CD4-positive, alpha-beta T cell treated with Interleukin-10 for 1 hour (primary cell): ENCODE measurements at regions not wholly inside any gene's neighbourhood (a gene's known extent, or its start where the extent isn't known, plus 50 kb on each side); places are given as distances from the start of the nearest gene placed in this dataset.

Experiments
- DNase-seq: peaks from one replicate; pipeline ENCODE4 v3.0.0-alpha.2; 2020

DNA sequence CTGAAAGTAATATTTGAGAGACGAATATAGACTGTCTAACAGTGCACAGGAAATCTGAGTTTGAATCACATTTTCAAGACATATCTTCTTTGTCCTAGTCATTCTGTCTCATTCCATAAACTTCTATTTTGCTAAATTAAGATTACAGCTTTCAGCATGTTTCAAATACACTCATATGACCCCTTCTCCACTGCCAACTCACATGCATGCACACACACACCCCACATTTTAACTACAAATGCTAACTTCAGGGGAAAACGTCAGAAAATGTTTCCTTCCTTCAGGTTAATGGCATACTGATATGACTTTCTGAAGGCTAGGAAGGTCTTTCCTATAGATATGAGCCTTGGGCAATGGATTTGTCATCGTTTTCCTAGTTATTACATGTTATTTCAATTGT lies 373.7 kb downstream of the RBM43 start:
- no peak for DNase-seq

DNA sequence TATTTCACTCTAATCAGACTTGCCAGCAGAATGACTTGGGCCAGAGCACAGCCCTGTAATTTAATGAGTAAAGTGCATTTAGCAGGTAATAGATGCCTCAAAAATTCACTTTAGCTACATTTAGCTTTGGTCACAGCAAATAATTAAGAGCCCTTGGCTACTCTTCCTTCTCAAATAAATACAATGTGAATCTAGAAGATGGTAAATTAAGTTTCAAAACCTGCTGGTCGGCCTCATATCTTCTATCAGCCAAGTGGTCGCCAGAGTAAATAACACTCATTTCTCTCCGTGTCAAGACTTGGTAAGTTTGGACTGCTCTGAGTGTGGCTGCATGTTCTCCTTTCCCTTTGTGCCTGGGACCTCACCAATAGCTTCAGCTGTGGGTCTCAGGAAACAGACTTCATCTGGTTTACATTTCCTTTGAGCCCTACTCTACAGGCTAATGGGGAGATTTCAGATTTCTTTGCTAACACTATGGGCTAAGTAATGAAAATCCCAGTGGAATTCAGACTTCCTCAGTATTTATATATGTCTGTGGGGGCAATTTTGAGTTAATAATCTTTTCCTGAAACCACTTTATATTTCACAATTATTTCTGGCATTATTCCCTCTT lies 375.8 kb downstream of the RBM43 start:
- no peak for DNase-seq

DNA sequence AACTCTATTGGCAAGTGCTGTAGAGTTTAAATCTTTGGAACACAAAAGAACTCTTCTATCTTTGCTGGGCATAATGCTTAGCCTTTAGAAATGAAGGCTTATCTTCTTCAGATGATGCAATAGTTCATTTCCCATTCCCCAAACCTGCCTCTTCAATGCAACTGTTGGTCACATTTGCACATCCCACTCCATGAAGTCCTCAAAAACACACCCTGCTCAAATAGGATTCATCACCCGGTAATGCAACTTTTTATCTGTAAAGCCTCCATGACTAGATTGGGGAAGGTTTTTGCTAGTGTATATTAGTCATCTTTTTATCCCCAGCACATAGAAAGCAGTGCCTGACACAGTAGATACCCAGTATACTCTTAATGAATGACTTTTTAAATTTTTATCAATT lies 376.4 kb downstream of the RBM43 start:
- DNase-seq, result no peak

DNA sequence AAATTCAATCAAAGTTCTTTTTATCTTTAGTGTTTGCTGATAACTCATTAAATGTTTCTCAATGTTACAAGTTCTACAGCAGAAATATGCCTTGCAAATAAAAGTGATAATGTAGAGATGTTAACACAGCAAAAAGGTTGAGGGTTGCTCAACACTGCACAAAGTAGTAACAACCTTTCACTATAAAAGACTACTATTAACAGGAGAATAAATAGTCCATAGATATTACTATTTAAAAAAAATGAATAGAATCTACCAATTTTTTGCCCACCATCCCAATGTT lies 378.1 kb downstream of the RBM43 start:
- DNase-seq, result no peak

DNA sequence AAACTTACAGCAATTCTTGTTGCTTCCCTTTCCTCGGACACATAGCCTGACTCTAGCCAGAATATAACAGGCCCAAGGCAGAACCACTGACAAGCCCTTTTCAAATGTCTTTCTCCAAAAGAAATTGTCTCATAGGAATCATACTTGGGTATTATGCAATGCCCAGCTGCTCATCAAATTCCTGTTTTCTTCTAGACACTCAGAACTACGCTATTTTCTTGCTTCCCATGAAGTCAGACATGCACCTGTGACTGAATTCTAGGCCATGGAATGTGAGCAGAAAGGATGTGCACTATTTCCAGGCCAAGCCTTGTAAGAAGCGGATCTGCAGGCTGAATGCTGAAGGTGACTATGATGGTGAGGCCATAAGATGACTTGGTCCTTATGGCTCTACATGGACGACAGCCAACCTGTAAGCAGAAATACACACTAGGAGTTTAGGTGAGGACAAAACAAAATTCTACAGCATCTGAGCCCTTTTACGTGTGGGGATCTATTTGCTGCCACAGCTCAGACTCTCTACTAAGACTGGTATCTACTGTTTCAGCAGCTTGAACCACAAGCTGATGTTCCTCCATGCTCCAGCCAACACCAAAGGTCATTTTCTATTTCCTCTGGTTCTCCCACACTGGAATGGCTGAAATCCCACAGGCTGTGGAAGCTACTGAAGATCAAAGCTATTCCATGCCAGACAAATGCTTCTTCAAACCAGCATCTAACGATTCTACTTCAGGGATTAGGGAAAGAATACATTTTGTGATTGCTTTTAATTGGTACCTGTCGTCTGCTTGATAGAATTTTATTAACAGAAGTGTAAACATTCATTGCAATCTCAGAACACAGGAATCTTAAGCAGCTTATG lies 378.7 kb downstream of the RBM43 start:
- DNase-seq, result no peak

DNA sequence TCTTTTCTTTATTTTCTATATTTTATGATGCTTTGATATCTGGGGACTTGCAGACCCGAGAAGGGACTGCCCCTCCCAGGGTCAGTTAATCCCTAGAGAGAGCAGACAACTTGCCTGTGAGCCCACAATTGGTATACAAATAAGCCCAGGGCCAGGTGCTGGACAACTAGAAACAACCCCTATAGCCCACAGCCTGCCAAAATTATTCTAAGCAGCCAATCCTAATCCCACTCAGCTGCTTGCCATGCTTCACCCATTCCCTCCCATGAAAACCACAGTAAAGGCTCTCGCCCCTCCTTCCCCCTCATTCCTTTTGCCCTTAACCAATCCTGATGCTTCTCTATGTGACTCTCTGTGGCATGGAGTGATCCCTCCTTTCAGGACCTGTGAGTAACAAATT lies 380.7 kb downstream of the RBM43 start:
- no peak for DNase-seq

DNA sequence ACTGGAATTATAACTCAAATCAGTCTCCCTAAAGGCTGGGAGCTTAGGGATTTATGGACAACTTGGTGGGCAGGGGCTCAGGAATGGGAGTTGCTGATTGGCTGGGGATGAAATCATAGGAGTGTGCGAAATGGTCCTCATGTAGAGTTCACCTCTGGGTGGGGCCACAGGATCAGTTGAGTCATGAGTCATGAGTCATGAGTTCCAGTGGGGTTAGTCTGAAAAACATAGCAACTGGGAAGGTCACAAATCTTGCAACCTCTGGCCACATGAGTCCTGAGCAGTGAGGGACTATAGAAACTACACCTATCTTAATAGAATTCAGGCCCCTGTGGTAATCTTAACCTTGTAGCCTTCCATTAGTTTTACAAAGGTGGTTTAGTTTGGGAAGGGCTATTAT lies 383.3 kb downstream of the RBM43 start:
- no peak for DNase-seq

DNA sequence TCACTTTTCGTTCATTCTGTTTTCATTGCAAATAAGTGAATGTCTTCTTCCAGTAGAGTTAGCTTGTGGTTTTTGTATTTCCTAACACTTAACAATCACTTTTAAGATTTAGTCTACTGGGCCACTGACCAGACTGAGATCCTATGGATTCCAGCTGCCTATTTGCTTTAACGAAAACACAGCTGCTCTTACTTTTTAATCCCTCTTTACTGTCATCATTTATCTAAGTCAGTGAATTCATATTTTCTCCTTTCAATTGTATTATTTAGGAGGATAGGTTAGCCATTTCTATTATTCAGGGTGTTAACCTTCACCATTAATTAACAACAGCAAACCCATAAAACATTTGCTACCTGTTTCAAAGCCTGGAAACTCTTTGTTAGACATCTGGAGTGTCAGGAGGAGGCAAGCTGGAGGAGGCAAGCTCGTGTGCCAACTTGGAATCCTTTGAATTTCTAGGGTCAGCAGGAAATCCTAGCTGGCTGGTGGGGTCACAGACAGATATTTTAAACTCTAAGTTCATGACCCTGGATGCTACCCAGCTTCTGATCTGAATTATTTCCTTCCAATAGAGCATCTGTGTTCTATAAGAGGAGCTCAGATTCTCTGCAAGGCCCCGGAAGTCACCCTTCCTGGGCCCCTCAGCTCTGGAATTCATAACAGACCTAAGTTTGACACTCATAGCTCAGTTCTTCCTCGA lies 385.3 kb downstream of the RBM43 start:
- DNase-seq, result no peak

DNA sequence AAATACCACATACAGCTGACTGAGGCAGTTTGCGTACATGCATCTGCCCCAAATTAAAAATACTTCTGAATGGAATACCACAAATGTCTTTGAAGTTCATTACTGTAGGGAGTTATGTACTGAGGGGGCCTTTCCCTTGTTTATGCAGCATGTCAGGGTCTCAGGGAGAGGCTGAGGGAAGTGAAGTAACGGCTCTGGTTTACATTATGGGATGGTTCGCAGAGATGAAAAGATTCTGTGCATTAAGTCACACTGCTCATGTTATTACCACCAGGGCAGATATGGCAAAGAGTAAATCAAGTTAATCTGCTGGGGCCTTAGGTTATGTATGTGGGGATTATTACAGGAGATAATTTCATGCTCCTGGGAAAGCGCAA lies 385.9 kb upstream of the RND3 start:
- DNase-seq, result no peak

DNA sequence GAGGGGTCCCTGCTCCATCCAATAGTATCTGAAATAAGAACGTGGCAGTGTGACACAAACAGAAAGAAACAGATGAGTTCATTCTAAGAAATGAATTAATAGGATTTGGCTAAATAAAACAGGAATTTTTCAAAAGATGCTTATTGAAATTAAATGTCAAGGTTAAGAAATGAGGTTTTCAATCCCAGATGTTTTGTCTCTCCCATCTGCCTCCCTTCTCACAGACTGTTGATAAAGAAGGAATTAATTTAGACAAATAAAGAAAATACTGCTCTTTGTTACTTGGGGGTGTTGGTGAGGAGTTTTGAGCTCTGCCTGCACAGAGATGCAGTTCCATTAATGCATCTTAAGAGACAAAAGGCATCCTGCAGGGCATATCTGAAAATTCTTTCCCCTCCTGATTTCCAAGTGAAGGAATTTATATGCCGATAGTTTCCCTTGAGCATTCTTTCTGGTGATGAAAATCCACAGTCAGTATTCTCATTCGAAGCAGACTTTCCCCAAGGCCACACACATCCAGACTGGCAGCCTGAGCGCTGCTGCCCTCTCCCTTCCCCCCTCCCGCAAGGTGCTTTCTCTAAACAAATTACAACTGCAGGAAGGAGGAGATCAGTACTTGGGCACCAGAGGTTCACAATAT lies 385.4 kb upstream of the RND3 start:
- DNase-seq, result no peak

DNA sequence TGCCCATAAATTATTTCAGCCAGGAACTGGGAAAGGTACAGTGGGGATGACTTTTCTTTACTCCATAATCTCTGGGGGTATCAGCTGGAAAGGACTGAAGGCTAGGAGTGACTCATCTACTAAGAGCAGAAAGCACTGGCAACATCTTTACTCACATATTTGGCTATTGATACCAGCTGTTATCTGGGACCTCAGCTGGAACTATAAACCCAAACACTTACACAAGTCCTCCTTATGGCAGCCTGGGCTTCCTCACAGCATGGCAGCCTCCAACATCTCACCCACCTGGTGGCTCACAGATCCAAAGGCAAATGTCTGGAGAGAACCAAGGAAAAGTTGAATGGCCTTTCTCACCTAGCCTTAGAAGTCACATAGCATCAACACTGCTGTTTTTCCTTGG lies 379.0 kb upstream of the RND3 start:
- DNase-seq, result no peak

DNA sequence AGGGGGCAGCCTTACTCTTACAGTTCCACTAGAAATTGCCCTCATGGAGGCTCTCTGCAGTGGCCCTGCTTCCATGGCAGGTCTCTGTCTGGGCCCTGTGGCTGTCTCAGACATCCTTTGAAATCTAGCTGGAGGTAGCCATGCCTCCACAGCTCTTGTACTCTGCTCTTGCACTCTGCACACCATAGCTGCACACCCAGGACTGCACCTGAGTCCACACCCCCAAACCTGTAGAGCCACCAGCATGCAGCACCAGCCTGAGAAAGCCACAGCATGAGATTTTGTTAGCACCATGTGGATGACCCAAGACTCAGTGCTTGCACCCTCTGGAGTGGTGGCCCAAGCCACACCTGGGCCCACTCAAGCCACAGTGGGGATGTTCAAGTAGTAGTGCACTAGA lies 376.2 kb upstream of the RND3 start:
- no peak for DNase-seq

DNA sequence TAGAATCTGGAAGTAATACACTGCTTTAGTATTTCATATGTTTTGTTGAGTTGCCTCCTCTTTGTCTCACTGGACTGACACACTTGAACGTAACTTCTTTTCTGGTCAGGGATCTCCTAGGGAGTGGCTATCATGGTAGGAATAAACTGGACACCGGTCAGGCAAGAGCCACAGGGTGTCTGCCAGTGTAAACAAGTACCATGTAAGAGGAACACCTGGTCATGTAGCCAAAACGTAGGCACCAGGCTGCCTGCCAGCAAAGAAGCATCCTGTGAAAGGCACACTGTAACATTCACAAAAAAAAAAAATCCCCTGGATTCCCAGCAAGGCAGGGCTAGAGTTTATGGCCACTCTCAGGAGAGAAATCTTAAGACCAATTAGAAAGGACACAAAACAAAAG lies 372.8 kb upstream of the RND3 start:
- no peak for DNase-seq

DNA sequence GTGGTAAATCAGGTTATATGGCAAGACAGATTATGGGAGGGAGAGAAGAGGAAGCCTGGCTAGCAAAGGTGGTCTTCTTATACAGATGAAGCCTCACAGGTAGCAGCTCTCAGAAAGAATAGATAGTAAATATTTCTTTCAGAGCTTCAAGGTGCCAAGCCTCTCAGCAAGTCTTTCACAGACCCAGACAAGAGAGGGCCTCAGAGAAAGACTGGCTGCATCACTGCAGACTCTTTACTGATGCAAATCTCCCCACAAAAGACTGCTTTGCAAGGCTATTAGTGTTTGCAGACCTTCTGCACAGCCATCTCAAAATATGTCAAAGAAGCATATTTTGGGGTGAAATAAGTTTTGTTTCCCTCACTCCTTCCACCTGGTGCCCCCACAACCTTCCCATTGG lies 372.4 kb upstream of the RND3 start:
- no peak for DNase-seq

DNA sequence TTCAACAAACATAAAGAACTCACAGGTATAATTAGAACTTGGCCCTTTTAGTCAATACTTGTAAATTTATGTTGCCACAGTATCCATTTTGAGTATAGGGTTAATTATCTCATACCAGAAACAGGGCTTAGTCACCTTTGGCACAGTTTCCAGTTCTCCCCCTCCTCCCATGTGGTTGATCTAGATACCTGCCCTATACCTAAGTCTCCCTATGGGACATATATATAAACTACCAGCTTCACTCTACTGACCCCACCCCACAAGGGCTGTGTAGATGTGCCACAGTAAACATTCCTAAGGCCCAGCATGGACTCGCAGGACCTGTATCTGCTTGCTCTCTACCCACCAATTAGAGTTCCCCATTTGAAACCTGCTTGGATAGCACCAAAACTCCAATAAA lies 371.7 kb upstream of the RND3 start:
- no peak for DNase-seq

DNA sequence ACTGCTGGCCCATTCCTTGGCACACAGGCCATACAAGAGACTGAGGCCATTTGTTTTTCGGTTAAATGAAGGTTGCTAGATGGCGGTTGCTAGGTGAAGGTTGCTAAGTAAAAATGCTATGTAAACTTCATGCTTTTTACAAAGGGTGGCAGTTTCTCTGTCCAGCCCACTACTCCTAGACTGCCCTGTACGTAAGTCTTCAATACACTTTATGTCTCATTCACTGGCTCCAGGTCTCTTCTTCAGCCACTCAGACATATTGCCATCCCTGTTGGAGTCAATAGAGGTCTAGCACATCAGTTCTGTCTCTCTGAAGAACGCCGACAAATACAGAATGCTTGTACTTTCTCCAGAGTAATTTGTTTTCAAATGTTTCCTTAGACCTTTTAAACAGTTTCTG lies 370.9 kb upstream of the RND3 start:
- DNase-seq, result no peak

DNA sequence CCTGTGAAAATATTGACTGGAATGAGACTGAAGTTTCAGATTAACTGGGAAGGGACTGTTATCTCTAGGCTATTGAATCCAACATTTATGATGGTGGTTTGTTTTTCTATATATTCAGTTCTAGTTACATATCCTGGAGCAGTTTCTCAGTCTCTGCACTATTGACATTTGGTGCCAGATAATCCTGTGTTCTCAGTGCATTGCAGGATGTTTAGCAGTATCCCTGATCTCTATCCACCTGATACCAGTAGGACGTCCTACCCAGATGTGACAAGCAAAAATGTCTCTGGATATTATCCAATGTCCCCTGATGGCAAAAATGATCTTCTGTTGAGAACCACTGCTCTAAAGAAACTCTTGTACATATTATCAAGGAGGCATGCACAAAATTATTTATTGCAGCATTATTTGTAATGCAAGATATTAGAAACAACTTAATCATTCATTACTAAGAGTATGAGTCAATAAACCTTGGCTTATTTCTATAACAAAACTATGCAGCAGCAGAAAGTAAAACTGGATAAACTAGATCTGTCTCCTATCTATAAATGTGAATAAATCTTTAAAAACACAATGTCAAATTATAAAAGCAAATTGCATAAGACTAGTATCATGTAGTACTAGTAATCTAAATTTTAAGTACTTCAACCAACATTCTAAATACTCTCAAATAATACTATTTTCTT lies 369.3 kb upstream of the RND3 start:
- no peak for DNase-seq

DNA sequence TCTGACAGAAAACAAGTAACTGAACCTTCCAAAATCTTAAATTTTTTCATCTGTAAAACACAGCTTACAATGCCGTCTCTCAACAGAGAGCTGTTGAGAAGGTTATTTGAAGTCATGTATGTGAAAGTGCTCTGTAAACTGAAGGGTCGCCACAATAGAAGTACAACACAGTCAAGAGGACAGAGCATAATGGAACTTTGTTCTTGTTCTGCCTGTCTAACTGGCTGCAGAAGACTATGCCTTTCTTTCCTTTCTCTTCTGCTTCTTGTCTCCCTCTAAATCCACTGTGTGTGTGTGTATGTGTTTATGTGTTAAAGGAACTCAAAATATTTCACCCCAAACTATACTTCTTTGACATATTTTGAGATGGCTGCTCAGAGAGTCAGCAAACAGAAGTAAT lies 365.8 kb upstream of the RND3 start:
- DNase-seq, result no peak

DNA sequence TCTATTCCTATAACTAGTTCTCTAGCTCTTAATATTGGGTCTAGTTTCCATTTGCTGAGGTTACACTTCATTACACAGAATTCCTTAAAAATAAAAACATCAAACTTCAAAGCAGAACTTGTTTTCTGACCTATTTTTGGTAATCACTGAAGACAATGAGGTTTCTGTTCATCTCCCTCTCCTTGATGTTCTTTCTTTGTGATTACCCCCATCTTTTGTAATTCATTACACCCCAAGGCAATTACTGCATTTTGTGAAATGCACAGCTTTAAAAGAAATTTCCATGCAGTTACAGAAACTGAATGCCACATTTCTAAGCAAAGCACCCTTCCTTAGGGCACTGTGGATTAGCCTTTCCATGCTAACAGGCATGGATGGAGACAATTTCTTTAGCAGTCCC lies 363.2 kb upstream of the RND3 start:
- no peak for DNase-seq

DNA sequence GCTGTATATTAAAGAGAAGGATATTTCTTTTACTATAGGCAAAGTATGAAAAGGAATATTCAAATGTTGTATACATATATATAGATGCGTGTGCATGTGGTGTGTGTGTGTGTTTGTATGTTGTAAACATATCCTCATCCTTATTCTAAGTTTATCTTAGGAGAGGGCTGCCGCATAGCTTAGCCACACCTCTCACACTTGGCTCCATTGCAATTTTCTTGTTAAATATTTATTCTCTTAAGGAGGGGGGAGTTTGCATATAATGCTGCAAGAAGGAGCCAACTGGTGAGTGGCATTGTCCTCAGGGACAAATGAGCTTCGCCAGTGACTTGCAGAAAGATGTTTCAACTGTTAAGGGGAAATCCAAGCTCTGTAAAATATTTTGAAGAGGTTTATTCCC lies 360.1 kb upstream of the RND3 start:
- no peak for DNase-seq

DNA sequence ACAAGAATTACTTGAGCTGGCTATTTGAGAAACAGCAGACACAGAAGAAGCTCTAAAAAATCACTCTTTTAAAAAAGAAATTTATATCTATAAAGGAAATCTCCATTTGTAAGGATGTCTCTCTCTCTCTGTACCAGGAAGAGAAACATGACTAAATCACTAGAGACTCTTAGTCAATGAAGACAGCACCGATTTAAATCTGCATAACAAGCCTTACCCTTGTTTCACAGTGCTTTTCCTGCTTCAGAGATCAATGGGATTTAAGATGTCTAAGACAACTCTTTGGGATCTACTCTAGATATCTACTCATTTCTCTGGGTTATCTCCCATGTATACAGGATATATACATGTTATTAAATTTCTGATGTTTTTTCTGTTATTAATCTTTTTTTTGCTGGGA lies 359.2 kb upstream of the RND3 start:
- no peak for DNase-seq

DNA sequence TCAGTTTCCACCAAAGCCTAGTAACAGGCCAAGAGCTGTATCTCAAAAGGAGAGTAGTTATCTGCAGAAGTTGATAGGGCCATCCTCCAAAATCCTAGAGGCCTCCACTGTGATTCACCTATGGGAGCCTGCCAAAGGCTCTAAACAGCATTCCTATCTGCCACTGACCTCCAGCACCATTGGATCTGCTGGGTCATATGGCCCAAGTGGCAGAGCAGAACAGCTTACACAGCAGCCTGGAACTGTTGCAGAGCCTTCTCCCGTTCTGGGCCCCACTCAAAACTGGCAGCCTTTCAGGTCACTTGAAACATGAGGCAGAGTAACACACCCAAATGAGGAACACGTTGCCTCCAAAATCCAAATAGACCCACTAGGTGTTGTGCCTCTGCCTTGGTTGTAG lies 345.2 kb upstream of the RND3 start:
- DNase-seq, result no peak

DNA sequence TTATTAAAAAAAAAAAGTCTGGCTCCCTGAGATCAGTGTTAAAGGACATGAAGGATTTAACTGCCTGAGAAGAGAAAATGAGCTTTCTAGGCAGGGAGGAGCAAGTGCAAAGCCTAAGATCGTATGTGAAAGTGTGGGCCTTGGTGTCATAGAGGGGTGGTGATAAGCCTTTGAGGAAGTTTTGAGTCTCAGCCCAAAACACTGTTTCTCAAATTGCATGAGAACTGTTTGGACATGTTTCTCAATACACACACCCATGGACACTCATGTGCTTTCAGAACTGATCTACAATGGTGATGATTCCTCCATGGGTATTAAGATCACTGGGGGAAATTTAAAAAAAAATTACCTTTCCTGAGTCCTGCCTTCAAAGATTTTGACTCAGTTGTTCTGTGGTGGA lies 336.7 kb upstream of the RND3 start:
- DNase-seq, result no peak

DNA sequence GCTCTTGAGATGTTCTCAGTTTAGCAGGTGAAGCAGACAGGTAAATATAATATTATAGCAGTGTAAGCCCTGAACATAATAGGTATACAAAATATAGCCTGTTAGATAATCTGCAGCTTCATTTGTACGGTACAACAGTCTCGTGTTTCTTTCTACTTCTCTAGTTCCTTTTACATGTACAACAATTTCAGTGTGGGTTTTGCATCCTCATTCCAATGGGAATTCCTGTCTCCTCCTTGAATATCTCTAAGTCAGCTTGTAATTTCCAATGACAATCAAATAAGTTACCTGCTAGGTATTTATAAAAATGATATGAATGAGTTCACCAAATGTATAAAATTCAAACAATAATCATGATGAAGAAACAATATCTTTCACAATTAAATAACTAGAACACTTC lies 330.0 kb upstream of the RND3 start:
- DNase-seq, result no peak
